Keratinocyte (primary cell): ENCODE measurements at regions not wholly inside any gene's neighbourhood (a gene's known extent, or its start where the extent isn't known, plus 50 kb on each side); places are given as distances from the start of the nearest gene placed in this dataset.

Source experiments
- CTCF ChIP-seq, 3 experiments: IDR thresholded peaks in 1 of 3; conservative IDR thresholded peaks in 1 of 3; optimal IDR thresholded peaks in 1 of 3; 2 replicates in 2 of 3; 3 replicates in 1 of 3; pipeline versions ENCODE3 to v1.5.1; 2011; ENCODE audit warnings: low read length in 3 of 3, mild to moderate bottlenecking in 3 of 3, moderate library complexity in 2 of 3, control low read depth in 1 of 3, inconsistent platforms in 1 of 3; ENCODE audit not compliant: insufficient read depth in 2 of 3; ENCODE audit errors: extremely low read depth in 1 of 3
- EZH2 ChIP-seq: IDR thresholded peaks from one replicate; pipeline ENCODE4 v1.6.1; 2012; ENCODE audit warnings: inconsistent platforms, mild to moderate bottlenecking, low read length, moderate library complexity

GRCh38 chr6:139857143-139857542, 482.7 kb upstream of the CITED2 start:
- TF ChIP-seq CTCF (optimal IDR thresholded peaks at IDR 0.05 in 1 of 3, IDR thresholded peaks at IDR 0.05 in 1 of 3, conservative IDR thresholded peaks at IDR 0.05 in 1 of 3; ENCODE audit: extremely low read depth in 1 of 3, insufficient read depth in 2 of 3, low read length in 3 of 3) (no peak), EZH2 (no peak)
